ENCODE measurements at regions not wholly inside any gene's neighbourhood (a gene's known extent, or its start where the extent isn't known, plus 50 kb on each side); places are given as distances from the start of the nearest gene placed in this dataset.

DNA sequence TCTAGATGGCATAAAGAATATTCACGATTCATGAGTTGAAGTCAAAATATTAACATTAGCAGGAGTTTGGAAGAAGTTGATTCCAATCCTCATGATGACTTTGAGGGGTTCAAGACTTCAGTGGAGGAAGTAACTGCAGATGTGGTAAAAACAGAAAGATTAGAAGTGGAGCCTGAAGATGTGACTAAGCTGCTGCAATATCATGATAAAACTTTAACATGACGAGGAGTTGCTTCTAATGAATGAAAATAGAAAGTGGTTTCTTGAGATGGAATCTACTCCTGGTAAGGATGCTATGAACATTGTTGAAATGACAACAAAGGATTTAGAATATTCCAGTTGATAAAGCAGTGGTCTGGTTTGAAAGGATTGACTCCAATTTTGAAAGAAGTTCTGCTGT, 70.1 kb upstream of the TMLHE start:
- DNase-seq: no peak

GRCh38 chrX:155679715-155680114, 67.0 kb upstream of the TMLHE start:
- DNase-seq: no peak

GRCh38 chrX:155673338-155673737, 60.6 kb upstream of the TMLHE start:
- no peak for DNase-seq

- no peak for DNase-seq
Measured at GRCh38 chrX:155666741-155667140, 54.0 kb upstream of the TMLHE start.

All from fibroblast of skin of abdomen (primary cell).